Mucosa of descending colon (tissue), 3 donors: ENCODE measurements at regions not wholly inside any gene's neighbourhood (a gene's known extent, or its start where the extent isn't known, plus 50 kb on each side); places are given as distances from the start of the nearest gene placed in this dataset.
"Not testable (repeated sequence)": the region's sequence is repeated elsewhere in the genome, so short reads cannot be mapped to it uniquely, and the experiment has no call there.

Experiments
- ATAC-seq: fragments of 200-7000 bp; cut with Tn5 transposase; one replicate; pipeline ENCODE4 v1.9.1; 2020; ENCODE audit warnings: mild to moderate bottlenecking, moderate library complexity
- DNase-seq, 3 donors: peaks; one replicate each; pipeline ENCODE4 v3.0.0-alpha.2; 2020
- H3K36me3 ChIP-seq: fragments of 200-600 bp; one replicate; pipeline ENCODE4 v1.8.0; 2021; ENCODE audit warnings: low read depth, mild to moderate bottlenecking
- H3K4me1 ChIP-seq: fragments of 200-600 bp; one replicate; pipeline ENCODE4 v1.8.0; 2021; ENCODE audit warnings: low read depth, mild to moderate bottlenecking
- H3K4me3 ChIP-seq: fragments of 200-600 bp; one replicate; pipeline ENCODE4 v1.8.0; 2021; ENCODE audit warnings: mild to moderate bottlenecking
- H3K9me3 ChIP-seq: fragments of 200-600 bp; one replicate; pipeline ENCODE4 v1.8.0; 2021; ENCODE audit warnings: mild to moderate bottlenecking
- intact Hi-C, 2 donors: fragments of 100-400 bp; cut with DNase I in 1 of 2; cut with micrococcal nuclease in 1 of 2; formaldehyde crosslinking; loops; one replicate each; pipeline versions ENCODE4 v1.11.0 to v1.11.1; 2022; cut with DNase I, micrococcal nuclease
- TF ChIP-seq, protein P1 (sequence below): fragments of 200-600 bp; IDR thresholded peaks from one replicate; pipeline ENCODE4 v1.8.0; 2022; ENCODE audit warnings: antibody characterized with exemption, mild to moderate bottlenecking
- donor health status: DM: no; HTN: no; CAD: no; lungs with moderate emphysema.
- donor health status: DM: no; HTN: no; CAD: no.
- donor health status: DM: no; HTN: yes; CAD: no.

DNA sequence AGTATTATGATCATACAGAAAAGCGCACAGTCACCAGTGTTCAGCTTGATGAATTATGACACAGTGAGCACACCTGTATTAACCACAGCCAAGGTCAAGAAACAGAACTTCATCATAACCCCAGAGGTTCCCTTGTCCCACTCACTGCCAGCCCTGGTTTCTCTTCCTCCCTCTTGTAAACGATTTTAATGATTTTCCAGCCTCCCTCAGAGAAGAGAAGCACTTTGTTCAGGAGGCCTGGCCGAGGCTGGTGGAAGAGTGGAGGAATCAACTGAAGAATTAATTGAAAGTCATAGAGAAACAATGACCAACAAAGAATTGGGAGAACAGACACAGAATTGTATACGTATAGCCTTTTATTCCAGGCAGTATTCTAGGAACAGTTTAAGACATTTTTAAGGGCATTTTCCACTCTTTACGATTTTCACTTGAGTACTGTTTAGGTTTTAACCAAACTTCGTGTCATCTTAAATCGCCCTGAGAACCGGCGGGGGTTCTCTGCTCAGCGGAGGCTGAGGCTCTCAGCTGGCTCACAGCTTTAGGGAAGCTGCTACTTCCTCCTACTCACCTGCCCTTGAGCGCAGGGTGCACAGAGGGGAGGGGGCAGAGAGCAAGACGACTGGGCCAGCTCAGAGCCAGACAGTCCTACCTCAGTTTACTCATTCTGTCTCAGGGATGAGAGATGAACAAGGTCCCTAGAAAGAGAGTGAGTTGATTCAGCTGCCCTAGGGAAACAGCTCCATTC lies 108.6 kb downstream of the AKAP11 start:
- TF ChIP-seq, protein P1, sequence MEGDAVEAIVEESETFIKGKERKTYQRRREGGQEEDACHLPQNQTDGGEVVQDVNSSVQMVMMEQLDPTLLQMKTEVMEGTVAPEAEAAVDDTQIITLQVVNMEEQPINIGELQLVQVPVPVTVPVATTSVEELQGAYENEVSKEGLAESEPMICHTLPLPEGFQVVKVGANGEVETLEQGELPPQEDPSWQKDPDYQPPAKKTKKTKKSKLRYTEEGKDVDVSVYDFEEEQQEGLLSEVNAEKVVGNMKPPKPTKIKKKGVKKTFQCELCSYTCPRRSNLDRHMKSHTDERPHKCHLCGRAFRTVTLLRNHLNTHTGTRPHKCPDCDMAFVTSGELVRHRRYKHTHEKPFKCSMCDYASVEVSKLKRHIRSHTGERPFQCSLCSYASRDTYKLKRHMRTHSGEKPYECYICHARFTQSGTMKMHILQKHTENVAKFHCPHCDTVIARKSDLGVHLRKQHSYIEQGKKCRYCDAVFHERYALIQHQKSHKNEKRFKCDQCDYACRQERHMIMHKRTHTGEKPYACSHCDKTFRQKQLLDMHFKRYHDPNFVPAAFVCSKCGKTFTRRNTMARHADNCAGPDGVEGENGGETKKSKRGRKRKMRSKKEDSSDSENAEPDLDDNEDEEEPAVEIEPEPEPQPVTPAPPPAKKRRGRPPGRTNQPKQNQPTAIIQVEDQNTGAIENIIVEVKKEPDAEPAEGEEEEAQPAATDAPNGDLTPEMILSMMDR = no peak
- H3K4me1 ChIP-seq = no peaks in the 10 kb centered on the region
- H3K9me3 ChIP-seq = peaks cover 6% of the 10 kb centered on the region
- H3K4me3 ChIP-seq = no peak overlapping the region
- intact Hi-C loops = no loop called here
- DNase-seq (no peak), ATAC-seq (peak; percentile 49)
- no peaks in the 10 kb centered on the region for H3K36me3 ChIP-seq

DNA sequence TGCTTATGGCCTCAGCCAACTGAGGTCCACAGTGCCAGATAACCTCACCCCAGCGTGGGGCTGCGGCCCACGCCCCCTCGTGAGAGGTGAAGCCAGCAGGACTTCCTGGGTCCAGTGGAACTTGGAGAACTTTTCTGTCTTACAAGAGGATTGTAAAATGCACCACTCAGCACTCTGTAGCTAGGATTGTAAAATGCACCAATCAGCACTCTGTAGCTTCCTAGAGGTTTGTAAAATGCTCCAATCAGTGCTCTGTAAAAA lies 109.1 kb downstream of the AKAP11 start:
- peaks cover 6% of the 10 kb centered on the region for H3K9me3 ChIP-seq
- no peaks in the 10 kb centered on the region for H3K4me1 ChIP-seq
- H3K36me3 ChIP-seq = no peaks in the 10 kb centered on the region
- TF ChIP-seq, protein P1 = no peak
- DNase-seq (no peak), ATAC-seq (no peak)
- intact Hi-C loops = no loop called here
- no peak overlapping the region for H3K4me3 ChIP-seq

DNA sequence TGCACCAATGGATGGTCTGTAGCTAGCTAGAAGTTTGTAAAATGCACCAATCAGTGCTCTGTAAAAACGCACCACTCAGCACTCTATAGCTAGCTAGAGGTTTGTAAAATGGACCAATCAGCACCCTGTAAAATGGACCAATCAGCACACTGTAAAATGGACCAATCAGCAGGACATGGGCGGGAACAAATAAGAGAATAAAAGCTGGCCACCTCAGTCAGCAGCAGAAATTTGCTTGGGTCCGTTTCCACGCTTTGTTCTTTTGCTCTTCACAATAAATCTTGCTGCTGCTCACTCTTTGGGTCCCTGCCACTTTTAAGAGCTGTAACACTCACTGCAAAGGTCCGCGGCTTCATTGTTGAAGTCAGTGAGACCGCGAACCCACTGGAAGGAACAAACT lies 109.5 kb downstream of the AKAP11 start:
- H3K36me3 ChIP-seq, H3K4me1 ChIP-seq, H3K4me3 ChIP-seq, H3K9me3 ChIP-seq, ATAC-seq, DNase-seq, intact Hi-C loops: not testable (repeated sequence)

DNA sequence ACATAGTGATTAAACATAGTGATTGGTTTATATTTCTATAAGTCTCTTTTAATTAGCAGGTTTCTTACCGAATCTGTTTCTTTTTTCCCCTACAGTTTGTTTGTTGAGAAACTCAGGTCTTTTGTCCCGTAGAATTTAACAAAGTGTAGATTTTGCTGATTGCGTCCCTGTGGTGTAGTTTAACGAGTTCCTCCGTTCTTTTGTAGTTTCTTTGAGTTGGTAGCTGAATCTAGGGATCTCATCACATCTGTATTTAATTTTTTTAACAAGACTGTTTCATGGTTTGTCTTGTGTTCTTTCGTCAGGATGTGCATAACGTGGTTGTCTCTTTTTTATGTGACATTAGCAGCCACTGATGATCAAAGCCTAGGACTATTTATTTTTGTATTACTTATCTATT lies 111.1 kb downstream of the AKAP11 start:
- ATAC-seq (no peak), DNase-seq (no peak)
- TF ChIP-seq, protein P1 = no peak
- Histone ChIP-seq H3K9me3 (peaks cover 6% of the 10 kb centered on the region), H3K4me1 (no peaks in the 10 kb centered on the region), H3K4me3 (no peak overlapping the region), H3K36me3 (no peaks in the 10 kb centered on the region)
- intact Hi-C loops = no loop called here

DNA sequence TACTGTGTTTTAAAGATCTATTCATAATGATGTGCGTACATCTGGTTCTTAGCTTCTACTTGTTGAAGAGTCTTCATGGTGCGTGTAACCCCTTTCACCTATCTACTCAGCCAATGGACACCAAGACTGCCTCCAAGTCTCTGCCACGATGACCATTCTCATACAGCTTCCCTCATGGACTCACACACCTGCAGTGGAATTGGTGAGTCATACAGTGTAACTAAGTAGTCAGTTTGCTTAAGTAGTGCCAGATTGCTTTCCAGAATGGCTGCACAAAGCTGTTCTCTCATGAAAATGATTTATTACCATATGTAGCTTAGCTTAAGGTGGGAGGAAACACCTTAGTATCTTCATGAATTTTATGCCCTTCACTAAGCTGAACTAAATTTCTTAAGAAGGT lies 112.3 kb downstream of the AKAP11 start:
- Histone ChIP-seq H3K36me3 (no peaks in the 10 kb centered on the region), H3K4me3 (no peak overlapping the region), H3K4me1 (no peaks in the 10 kb centered on the region), H3K9me3 (peaks cover 6% of the 10 kb centered on the region)
- ATAC-seq = peak; percentile 78
- intact Hi-C loops = no loop called here
- TF ChIP-seq, protein P1 = no peak
- no peak for DNase-seq

DNA sequence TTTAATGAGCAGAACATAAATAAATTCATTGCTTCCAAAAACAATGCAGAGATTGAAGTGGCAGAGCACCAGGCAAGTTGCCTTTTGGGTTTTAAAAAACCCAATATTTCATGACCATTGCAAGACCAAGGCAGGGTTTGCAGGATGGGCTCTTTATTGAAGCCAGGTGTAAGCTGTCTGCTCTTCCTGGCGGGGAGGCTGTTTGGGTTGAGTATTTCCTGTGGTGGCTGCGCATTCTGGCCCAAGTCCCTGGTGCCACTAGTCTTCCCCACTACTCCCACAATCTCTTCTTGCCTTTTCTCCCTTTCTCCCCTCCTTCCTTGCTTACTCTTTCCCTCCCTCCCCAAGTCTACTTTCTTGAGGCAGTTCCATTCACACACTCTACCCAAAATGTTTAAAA lies 116.4 kb downstream of the AKAP11 start:
- H3K9me3 ChIP-seq = no peaks in the 10 kb centered on the region
- ATAC-seq (no peak), DNase-seq (no peak)
- no peak overlapping the region for H3K4me3 ChIP-seq
- H3K4me1 ChIP-seq = peaks cover 5% of the 10 kb centered on the region
- TF ChIP-seq, protein P1 = no peak
- intact Hi-C loops = no loop called here
- H3K36me3 ChIP-seq = no peaks in the 10 kb centered on the region
